ENCODE measurements at regions not wholly inside any gene's neighbourhood (a gene's known extent, or its start where the extent isn't known, plus 50 kb on each side); places are given as distances from the start of the nearest gene placed in this dataset.

DNA sequence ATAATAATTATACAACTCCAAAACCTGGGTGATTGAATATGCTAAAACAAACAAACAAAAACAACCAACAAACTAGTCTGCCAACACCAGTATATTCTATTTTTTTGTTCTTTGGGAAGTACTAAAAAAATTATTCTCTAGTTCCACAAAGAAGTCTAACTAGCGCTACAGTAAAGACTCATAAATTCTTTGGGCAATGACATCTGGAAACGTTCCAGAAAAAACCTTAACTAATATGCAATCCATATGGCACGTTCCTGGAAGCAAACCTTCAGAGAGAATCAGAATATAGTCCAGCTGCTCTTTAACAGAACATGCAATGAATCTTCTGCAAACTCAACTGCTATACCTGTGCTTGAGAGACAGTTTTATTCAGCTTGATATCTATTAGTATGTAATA, 500.1 kb downstream of the TRAM1L1 start:
- no peaks in the 10 kb centered on the region for H3K36me3 ChIP-seq (ENCODE audit: control insufficient read depth, insufficient read depth, low read length)
- H3K4me3 ChIP-seq (ENCODE audit: low read depth, low read length): no peak overlapping the region
- DNase-seq: no peak
- TF ChIP-seq, protein P1, sequence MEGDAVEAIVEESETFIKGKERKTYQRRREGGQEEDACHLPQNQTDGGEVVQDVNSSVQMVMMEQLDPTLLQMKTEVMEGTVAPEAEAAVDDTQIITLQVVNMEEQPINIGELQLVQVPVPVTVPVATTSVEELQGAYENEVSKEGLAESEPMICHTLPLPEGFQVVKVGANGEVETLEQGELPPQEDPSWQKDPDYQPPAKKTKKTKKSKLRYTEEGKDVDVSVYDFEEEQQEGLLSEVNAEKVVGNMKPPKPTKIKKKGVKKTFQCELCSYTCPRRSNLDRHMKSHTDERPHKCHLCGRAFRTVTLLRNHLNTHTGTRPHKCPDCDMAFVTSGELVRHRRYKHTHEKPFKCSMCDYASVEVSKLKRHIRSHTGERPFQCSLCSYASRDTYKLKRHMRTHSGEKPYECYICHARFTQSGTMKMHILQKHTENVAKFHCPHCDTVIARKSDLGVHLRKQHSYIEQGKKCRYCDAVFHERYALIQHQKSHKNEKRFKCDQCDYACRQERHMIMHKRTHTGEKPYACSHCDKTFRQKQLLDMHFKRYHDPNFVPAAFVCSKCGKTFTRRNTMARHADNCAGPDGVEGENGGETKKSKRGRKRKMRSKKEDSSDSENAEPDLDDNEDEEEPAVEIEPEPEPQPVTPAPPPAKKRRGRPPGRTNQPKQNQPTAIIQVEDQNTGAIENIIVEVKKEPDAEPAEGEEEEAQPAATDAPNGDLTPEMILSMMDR (IDR thresholded peaks at IDR 0.05; ENCODE audit: insufficient read depth in 1 of 2, low read depth in 1 of 2, low read length in 1 of 2, severe bottlenecking in 1 of 2, unreplicated experiment in 1 of 2): no peak
- H3K27me3 Mint-ChIP-seq (ENCODE audit: insufficient read depth, unreplicated experiment): peaks cover 3% of the 10 kb centered on the region
- ChIA-PET CTCF (no interaction called here), POLR2A (no interaction called here)
- BruUV-seq (replicated peaks): no TSS peak
- no peaks in the 10 kb centered on the region for H3K9me3 ChIP-seq
- H3K4me3 Mint-ChIP-seq (ENCODE audit: unreplicated experiment): no peak overlapping the region
- H3K36me3 Mint-ChIP-seq (ENCODE audit: insufficient read depth, unreplicated experiment): no peaks in the 10 kb centered on the region
- no peaks in the 10 kb centered on the region for H3K4me1 Mint-ChIP-seq (ENCODE audit: low read depth, unreplicated experiment)
- intact Hi-C loops (cut with micrococcal nuclease; ENCODE audit: unreplicated experiment): no loop called here
- H3K9me3 Mint-ChIP-seq (ENCODE audit: unreplicated experiment): no peaks in the 10 kb centered on the region
- H3K4me1 ChIP-seq: no peaks in the 10 kb centered on the region
- no peak overlapping the region for H3K27ac Mint-ChIP-seq (ENCODE audit: unreplicated experiment)
- H3K27me3 ChIP-seq (replicated peaks; ENCODE audit: control insufficient read depth, insufficient read depth, low read length): no peaks in the 10 kb centered on the region

DNA sequence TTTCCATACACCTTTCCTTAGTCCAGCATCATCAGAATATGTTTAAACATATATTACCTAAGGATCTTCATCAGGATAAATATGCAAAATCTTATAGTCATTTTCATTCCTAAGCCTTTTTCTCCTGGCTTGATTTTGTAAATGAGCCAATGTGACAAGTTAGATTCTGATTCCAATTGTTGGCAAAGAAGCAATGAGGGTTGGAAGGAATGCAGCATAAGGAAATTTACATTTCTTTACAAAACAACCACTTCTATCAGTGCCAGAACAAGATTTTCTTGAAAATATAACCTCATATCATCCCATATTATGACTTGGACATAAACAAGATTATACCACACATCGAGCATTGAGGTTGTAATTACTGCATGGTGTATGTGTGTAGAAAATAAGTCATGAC, 508.1 kb downstream of the TRAM1L1 start:
- no TSS peak for BruUV-seq (replicated peaks)

DNA sequence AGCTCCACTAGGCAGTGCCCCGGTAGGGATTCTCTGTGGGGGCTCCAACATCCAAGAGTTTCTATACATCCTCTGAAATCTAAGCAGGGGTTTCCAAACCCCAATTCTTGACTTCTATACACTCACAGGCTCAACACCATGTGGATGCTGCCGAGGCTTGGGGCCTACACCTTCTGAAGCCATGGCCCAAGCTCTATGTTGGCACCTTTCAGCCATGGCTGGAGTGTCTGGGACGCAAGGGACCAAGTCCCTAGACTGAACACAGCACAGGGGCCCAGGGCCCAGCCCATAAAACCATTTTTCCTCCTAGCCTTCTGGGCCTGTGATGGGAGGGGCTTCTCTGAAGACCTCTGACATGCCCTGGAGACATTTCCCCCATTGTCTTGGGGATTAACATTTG, 511.8 kb downstream of the TRAM1L1 start:
- BruUV-seq (replicated peaks): no TSS peak
- no peaks in the 10 kb centered on the region for H3K9me3 Mint-ChIP-seq (ENCODE audit: unreplicated experiment)

More for the DNA sequence above, 508.1 kb downstream of the TRAM1L1 start:
- H3K9me3 ChIP-seq: no peaks in the 10 kb centered on the region
- no peaks in the 10 kb centered on the region for H3K4me1 ChIP-seq
- Mint-ChIP-seq H3K9me3 (ENCODE audit: unreplicated experiment) (no peaks in the 10 kb centered on the region), H3K27me3 (ENCODE audit: insufficient read depth, unreplicated experiment) (peaks cover 6% of the 10 kb centered on the region), H3K36me3 (ENCODE audit: insufficient read depth, unreplicated experiment) (no peaks in the 10 kb centered on the region), H3K27ac (ENCODE audit: unreplicated experiment) (no peak overlapping the region), H3K4me3 (ENCODE audit: unreplicated experiment) (no peak overlapping the region), H3K4me1 (ENCODE audit: low read depth, unreplicated experiment) (no peaks in the 10 kb centered on the region)
- no peaks in the 10 kb centered on the region for H3K27me3 ChIP-seq (replicated peaks; ENCODE audit: control insufficient read depth, insufficient read depth, low read length)
- POLR2A ChIA-PET: no interaction called here
- CTCF ChIA-PET: no interaction called here
- H3K36me3 ChIP-seq (ENCODE audit: control insufficient read depth, insufficient read depth, low read length): no peaks in the 10 kb centered on the region
- DNase-seq: no peak
- H3K4me3 ChIP-seq (ENCODE audit: low read depth, low read length): no peak overlapping the region
- intact Hi-C loops (cut with micrococcal nuclease; ENCODE audit: unreplicated experiment): no loop called here
- TF ChIP-seq, protein P1 (IDR thresholded peaks at IDR 0.05; ENCODE audit: insufficient read depth in 1 of 2, low read depth in 1 of 2, low read length in 1 of 2, severe bottlenecking in 1 of 2, unreplicated experiment in 1 of 2): no peak

More for the DNA sequence above, 511.8 kb downstream of the TRAM1L1 start:
- CTCF ChIA-PET: no interaction called here
- intact Hi-C loops (cut with micrococcal nuclease; ENCODE audit: unreplicated experiment): no loop called here
- DNase-seq: no peak
- Histone ChIP-seq H3K27me3 (replicated peaks; ENCODE audit: control insufficient read depth, insufficient read depth, low read length) (no peaks in the 10 kb centered on the region), H3K36me3 (ENCODE audit: control insufficient read depth, insufficient read depth, low read length) (no peaks in the 10 kb centered on the region), H3K4me3 (ENCODE audit: low read depth, low read length) (no peak overlapping the region), H3K9me3 (no peaks in the 10 kb centered on the region), H3K4me1 (no peaks in the 10 kb centered on the region)
- H3K36me3 Mint-ChIP-seq (ENCODE audit: insufficient read depth, unreplicated experiment): no peaks in the 10 kb centered on the region
- no peak overlapping the region for H3K27ac Mint-ChIP-seq (ENCODE audit: unreplicated experiment)
- H3K27me3 Mint-ChIP-seq (ENCODE audit: insufficient read depth, unreplicated experiment): peaks cover 4% of the 10 kb centered on the region
- TF ChIP-seq, protein P1 (IDR thresholded peaks at IDR 0.05; ENCODE audit: insufficient read depth in 1 of 2, low read depth in 1 of 2, low read length in 1 of 2, severe bottlenecking in 1 of 2, unreplicated experiment in 1 of 2): no peak
- H3K4me1 Mint-ChIP-seq (ENCODE audit: low read depth, unreplicated experiment): no peaks in the 10 kb centered on the region
- no peak overlapping the region for H3K4me3 Mint-ChIP-seq (ENCODE audit: unreplicated experiment)
- POLR2A ChIA-PET: no interaction called here
